Thyroid gland (tissue), 4 donors: ENCODE measurements at regions not wholly inside any gene's neighbourhood (a gene's known extent, or its start where the extent isn't known, plus 50 kb on each side); places are given as distances from the start of the nearest gene placed in this dataset.

Source experiments
- POLR2A ChIP-seq, 2 donors: fragments of 450-650 bp; IDR thresholded peaks; one replicate each; pipeline ENCODE4 v1.6.1; 2017; ENCODE audit warnings: antibody characterized with exemption in 2 of 2, mild to moderate bottlenecking in 2 of 2, moderate library complexity in 1 of 2
- TF ChIP-seq, protein P1 (sequence below), 6 experiments: fragments of 200-600 bp in 3 of 6; fragments of 450-650 bp in 3 of 6; sonication (generic) in 3 of 6; IDR thresholded peaks; one replicate each; pipeline ENCODE4 v1.5.1; 2016 to 2019; ENCODE audit warnings: antibody characterized with exemption in 6 of 6, mild to moderate bottlenecking in 2 of 6, inconsistent platforms in 1 of 6, moderate library complexity in 1 of 6

DNA sequence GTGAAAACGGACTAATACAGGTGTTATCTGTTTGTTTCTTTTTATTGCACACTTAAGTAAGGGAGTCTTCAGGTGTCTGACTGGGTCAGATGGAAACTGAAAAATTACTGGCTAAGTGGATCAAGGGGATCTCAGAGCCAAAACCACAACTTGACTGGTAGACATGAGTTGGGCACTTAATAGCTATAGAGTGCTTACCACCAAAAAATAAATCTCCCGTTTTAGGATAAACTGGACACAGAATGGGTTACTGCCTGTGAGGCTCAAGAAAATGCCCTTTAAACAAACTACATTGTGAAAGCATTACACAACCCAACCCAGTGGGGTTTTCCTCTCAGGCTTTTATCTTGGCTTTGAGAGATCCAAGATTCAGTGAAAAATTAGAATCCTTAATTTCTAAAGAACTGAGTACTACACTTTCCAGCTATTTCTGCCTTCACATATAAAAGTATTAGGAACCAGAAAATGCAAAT, 134.0 kb upstream of the LYPLAL1 start:
- TF ChIP-seq, protein P1, sequence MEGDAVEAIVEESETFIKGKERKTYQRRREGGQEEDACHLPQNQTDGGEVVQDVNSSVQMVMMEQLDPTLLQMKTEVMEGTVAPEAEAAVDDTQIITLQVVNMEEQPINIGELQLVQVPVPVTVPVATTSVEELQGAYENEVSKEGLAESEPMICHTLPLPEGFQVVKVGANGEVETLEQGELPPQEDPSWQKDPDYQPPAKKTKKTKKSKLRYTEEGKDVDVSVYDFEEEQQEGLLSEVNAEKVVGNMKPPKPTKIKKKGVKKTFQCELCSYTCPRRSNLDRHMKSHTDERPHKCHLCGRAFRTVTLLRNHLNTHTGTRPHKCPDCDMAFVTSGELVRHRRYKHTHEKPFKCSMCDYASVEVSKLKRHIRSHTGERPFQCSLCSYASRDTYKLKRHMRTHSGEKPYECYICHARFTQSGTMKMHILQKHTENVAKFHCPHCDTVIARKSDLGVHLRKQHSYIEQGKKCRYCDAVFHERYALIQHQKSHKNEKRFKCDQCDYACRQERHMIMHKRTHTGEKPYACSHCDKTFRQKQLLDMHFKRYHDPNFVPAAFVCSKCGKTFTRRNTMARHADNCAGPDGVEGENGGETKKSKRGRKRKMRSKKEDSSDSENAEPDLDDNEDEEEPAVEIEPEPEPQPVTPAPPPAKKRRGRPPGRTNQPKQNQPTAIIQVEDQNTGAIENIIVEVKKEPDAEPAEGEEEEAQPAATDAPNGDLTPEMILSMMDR (IDR thresholded peaks at IDR 0.05) = no peak
- TF ChIP-seq POLR2A (IDR thresholded peaks at IDR 0.05) = no peak
